GM21515 (cell line): ENCODE measurements at regions not wholly inside any gene's neighbourhood (a gene's known extent, or its start where the extent isn't known, plus 50 kb on each side); places are given as distances from the start of the nearest gene placed in this dataset.

Source experiments
- ATAC-seq: cut with Tn5 transposase; IDR thresholded peaks from one replicate; pipeline ENCODE4 v1.9.1; 2021; ENCODE audit not compliant: unreplicated experiment

- no peak for ATAC-seq
These were observed 86.1 kb upstream of the VAV3 start for GRCh38 chr1:108050911-108051629.

GRCh38 chr1:108050158-108050557, 85.2 kb upstream of the VAV3 start:
- ATAC-seq, result no peak

- no peak for ATAC-seq
These were observed 84.3 kb upstream of the VAV3 start for GRCh38 chr1:108049178-108049819.

GRCh38 chr1:108048301-108049177, 83.6 kb upstream of the VAV3 start:
- ATAC-seq, result no peak

- no peak for ATAC-seq
These were observed 82.1 kb upstream of the VAV3 start for GRCh38 chr1:108047085-108047484.

GRCh38 chr1:108046026-108046425, 81.0 kb upstream of the VAV3 start:
- ATAC-seq, result no peak

GRCh38 chr1:108045460-108045859, 80.5 kb upstream of the VAV3 start:
- no peak for ATAC-seq

GRCh38 chr1:108044318-108044717, 79.3 kb upstream of the VAV3 start:
- no peak for ATAC-seq

GRCh38 chr1:108043707-108044106, 78.7 kb upstream of the VAV3 start:
- ATAC-seq, result no peak

- ATAC-seq, result no peak
These were observed 77.6 kb upstream of the VAV3 start for GRCh38 chr1:108042610-108043009.

- no peak for ATAC-seq
These were observed 76.6 kb upstream of the VAV3 start for GRCh38 chr1:108041360-108042142.

- ATAC-seq, result no peak
These were observed 73.8 kb upstream of the VAV3 start for GRCh38 chr1:108038653-108039236.

GRCh38 chr1:108036796-108037562, 72.0 kb upstream of the VAV3 start:
- no peak for ATAC-seq

GRCh38 chr1:108034396-108034795, 69.4 kb upstream of the VAV3 start:
- ATAC-seq, result no peak

- ATAC-seq, result no peak
These were observed 68.6 kb upstream of the VAV3 start for GRCh38 chr1:108033550-108033951.

- ATAC-seq, result no peak
These were observed 63.9 kb upstream of the VAV3 start for GRCh38 chr1:108028841-108029388.

GRCh38 chr1:108027389-108027788, 62.4 kb upstream of the VAV3 start:
- no peak for ATAC-seq

- no peak for ATAC-seq
These were observed 52.7 kb upstream of the VAV3 start for GRCh38 chr1:108017698-108018097.

GRCh38 chr1:108016451-108016920, 51.5 kb upstream of the VAV3 start:
- no peak for ATAC-seq
